ENCODE measurements at regions not wholly inside any gene's neighbourhood (a gene's known extent, or its start where the extent isn't known, plus 50 kb on each side); places are given as distances from the start of the nearest gene placed in this dataset.

DNA sequence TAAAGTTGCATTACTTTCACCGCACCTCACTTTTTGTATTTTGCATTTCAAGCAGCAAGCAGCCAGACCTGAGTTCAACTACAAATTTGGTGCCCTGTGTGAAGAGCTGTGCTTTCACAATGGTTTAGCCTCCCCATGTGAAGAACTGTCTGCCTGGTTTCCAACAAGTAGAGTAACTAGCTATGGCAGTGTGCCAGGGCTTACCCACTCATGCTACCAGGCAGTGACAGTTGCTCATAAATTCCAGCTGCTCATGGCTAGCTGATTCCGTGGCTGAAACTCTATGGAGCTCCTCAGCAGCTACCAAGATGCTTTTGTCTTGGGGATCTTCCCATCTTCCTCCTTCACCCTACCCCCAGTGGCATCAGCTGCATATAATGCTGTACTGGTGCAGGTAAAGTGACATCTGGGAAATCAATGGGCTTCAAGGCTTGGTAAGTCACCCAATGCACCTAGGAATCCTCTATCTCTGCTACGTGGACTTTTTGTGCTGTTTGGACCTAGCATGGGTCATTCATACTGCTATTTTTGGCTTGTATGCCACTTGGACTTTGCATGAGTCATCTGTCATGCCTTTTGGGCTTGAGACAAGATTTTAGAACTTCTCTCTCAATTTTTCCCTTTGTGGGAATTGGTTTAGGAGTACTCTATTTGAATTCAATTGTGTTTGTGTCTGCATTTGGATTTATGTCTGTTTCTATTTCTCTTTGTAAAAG is 176.5 kb upstream of the GJE1 start:
- no peak for TF ChIP-seq EZH2 (IDR thresholded peaks at IDR 0.05; ENCODE audit: insufficient read depth, low read length)
- TF ChIP-seq, protein P1, sequence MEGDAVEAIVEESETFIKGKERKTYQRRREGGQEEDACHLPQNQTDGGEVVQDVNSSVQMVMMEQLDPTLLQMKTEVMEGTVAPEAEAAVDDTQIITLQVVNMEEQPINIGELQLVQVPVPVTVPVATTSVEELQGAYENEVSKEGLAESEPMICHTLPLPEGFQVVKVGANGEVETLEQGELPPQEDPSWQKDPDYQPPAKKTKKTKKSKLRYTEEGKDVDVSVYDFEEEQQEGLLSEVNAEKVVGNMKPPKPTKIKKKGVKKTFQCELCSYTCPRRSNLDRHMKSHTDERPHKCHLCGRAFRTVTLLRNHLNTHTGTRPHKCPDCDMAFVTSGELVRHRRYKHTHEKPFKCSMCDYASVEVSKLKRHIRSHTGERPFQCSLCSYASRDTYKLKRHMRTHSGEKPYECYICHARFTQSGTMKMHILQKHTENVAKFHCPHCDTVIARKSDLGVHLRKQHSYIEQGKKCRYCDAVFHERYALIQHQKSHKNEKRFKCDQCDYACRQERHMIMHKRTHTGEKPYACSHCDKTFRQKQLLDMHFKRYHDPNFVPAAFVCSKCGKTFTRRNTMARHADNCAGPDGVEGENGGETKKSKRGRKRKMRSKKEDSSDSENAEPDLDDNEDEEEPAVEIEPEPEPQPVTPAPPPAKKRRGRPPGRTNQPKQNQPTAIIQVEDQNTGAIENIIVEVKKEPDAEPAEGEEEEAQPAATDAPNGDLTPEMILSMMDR (IDR thresholded peaks at IDR 0.05; ENCODE audit: insufficient read depth, low read depth, low read length) = no peak
